Motor neuron (in vitro differentiated cells): ENCODE measurements at regions not wholly inside any gene's neighbourhood (a gene's known extent, or its start where the extent isn't known, plus 50 kb on each side); places are given as distances from the start of the nearest gene placed in this dataset.
"Not testable (repeated sequence)": the region's sequence is repeated elsewhere in the genome, so short reads cannot be mapped to it uniquely, and the experiment has no call there.

Source experiments
- ATAC-seq, 8 experiments: fragments of 200-7000 bp; cut with Tn5 transposase; replicated peaks in 6 of 8; 2 replicates each; pipeline ENCODE4 v1.8.0; 2021; ENCODE audit warnings: mild to moderate bottlenecking in 8 of 8, moderate library complexity in 8 of 8
- H3K27ac ChIP-seq, 2 donors: fragments of 250-450 bp; sonication (Bioruptor Pico); 2 replicates each; pipeline ENCODE4 v1.9.0; 2021; ENCODE audit warnings: antibody characterized with exemption in 2 of 2, mild to moderate bottlenecking in 2 of 2, moderate library complexity in 1 of 2
- H3K4me1 ChIP-seq, 2 donors: fragments of 250-450 bp; sonication (Bioruptor Pico); replicated peaks in 1 of 2; 2 replicates each; pipeline ENCODE4 v1.6.1; 2021; ENCODE audit warnings: antibody characterized with exemption in 2 of 2, mild to moderate bottlenecking in 2 of 2, moderate library complexity in 1 of 2
- H3K4me3 ChIP-seq, 5 donors: fragments of 250-450 bp; sonication (Bioruptor Pico); 2 replicates each; pipeline ENCODE4 v1.9.0; 2021; ENCODE audit warnings: antibody characterized with exemption in 5 of 5, mild to moderate bottlenecking in 5 of 5, moderate library complexity in 4 of 5
- WGBS, 10 experiments: fragments of 450-650 bp; shearing (Covaris generic); methylation state at CpG; one replicate each; pipeline ENCODE4 v1.0.0; 2022; 5-methylcytosine and 5-hydroxymethylcytosine counted together
- in situ Hi-C, 9 experiments: fragments of 400-800 bp; cut with MboI; loops; one replicate each; pipeline ENCODE4 v1.15.0; 2021; ENCODE audit warnings: low sequenced_read_pairs in 9 of 9, low pct_unique_long_range_greater_than_20kb in 2 of 9; ENCODE audit not compliant: unreplicated experiment in 9 of 9

DNA sequence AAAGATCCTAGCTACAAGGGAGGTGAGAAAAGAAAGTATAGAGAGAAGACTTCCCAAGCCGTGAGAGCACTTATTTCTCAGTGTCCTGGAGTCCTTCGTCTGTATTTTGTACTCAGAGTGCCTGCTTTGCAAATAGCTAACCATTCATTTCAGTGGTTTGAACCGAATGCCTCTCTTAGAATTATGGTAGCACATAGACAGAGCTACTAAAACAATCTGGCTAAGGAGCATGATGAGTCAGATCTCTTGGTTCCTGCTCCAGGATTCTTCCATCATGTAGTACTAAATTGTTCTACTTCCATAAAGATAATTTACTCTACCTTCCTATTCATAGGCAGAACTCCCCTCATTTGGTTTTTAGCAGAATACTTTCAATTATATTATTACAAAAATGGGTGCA, 946.6 kb downstream of the STIM2 start:
- in situ Hi-C loops: no loop called here
- no peak for ATAC-seq
- 0 to 67% (median 46%) methylated on average over 1 to 3 of the region's 3 CpGs; no CpG with 5 or more reads in 2 of the 10 experiments for WGBS, 10 experiments
- Histone ChIP-seq H3K4me3 (no peak overlapping the region), H3K27ac (no peak overlapping the region), H3K4me1 (no peaks in the 10 kb centered on the region)

DNA sequence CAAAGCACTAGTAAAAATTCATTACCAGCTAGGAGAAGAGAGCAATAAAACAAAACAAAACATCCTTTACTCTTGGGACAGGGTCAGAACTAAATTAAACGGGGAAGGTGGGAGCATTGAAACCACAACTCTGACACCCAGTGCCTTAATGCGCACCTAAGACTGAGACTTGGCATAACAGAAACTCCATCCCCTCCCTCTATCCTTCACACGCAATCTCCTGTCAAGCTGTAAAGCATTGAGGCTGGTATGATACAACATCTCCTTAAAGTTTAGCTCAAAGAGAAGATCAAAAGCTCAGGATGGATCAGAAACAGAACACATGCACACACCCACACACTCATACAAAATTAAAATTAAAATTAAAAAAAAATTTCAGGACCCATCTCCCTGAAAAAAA, 951.3 kb downstream of the STIM2 start:
- no peak for ATAC-seq

DNA sequence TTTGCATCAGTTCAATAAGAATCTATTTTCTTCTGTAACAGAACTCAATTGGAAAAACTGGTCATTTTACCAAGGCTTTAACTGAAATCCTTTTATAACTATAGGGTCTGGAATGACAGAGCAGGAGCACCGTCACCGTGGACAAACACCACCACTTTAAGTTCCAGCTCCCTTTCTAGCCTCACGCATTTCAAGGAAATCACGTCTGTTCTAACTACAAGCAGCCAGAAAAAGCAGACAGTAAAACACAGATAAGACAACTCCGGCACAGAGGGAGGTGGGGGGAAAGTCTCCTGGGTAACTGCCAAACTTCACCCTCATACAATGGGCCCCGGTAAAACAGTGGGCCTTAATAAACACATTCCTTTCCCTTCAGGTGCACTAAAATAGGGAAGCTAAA, 952.6 kb downstream of the STIM2 start:
- in situ Hi-C loops, H3K27ac ChIP-seq, H3K4me3 ChIP-seq, ATAC-seq, H3K4me1 ChIP-seq: not testable (repeated sequence)
- 0 to 80% (median 58%) methylated on average over 1 to 6 of the region's 6 CpGs; no CpG with 5 or more reads in 3 of the 10 experiments for WGBS, 10 experiments

More for the DNA sequence above, 951.3 kb downstream of the STIM2 start:
- H3K4me3 ChIP-seq: no peak overlapping the region
- in situ Hi-C loops: no loop called here
- no peaks in the 10 kb centered on the region for H3K4me1 ChIP-seq
- WGBS, 10 experiments: 0 to 100% (median 85%) methylated on average over 1 to 3 of the region's 3 CpGs; no CpG with 5 or more reads in 3 of the 10 experiments
- no peak overlapping the region for H3K27ac ChIP-seq

DNA sequence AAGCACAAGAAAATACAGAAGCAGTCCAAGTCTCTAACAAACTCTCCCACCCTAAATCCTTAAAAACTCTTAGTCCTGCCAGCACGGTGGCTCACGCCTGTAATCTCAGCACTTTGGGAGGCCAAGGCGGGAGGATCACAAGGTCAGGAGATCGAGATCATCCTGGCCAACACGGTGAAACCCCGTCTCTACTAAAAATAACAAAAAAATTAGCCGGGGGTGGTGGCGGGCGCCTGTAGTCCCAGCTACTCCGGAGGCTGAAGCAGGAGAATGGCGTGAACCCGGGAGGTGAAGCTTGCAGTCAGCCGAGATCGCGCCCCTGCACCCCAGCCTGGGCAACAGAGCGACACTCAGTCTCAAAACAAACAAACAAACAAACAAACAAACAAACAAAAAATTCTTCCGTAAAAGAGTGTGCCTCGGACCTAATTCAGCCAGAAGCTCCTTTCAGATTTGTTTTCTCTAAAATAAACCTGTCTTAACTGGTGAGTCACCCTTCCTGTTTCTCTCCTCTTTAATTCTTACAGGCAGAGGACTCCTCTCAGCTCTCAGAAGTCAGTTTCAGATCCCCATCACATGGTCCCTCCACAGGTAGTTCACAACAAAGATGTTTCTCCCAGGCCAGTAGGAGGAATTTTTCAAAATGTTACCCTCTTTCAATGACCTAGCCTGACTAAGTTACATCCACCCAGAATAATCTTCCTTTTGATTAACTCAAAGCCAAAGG, 953.2 kb downstream of the STIM2 start:
- H3K4me3 ChIP-seq, H3K27ac ChIP-seq, ATAC-seq, H3K4me1 ChIP-seq, in situ Hi-C loops: not testable (repeated sequence)
- 19 to 100% (median 95%) methylated on average over 1 to 9 of the region's 18 CpGs; no CpG with 5 or more reads in 3 of the 10 experiments for WGBS, 10 experiments

DNA sequence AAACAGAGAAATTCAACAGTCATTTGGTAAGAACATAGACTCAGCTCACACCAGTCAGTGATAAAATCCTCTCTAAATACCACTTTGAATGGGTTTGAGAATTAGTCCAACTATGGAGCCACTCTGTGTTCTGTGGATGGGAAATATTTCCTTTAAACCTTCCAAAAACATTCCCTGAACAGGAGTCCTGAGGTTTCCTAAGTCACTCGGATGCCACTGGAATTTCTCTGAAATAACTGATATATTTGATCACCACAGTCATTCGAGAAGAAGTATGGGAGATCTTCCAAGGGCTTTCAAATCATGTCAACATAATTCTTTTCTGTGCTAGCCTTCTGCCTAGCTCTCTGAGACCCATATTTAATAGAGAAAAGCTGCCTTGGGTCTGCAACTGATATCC, 958.6 kb downstream of the STIM2 start:
- WGBS, 10 experiments: 0 to 100% (median 83%) methylated on average over 1 to 2 of the region's 2 CpGs; no CpG with 5 or more reads in 1 of the 10 experiments
- ATAC-seq: no peak
- H3K27ac ChIP-seq: no peak overlapping the region
- H3K4me3 ChIP-seq: no peak overlapping the region
- no peaks in the 10 kb centered on the region for H3K4me1 ChIP-seq
- in situ Hi-C loops: no loop called here

DNA sequence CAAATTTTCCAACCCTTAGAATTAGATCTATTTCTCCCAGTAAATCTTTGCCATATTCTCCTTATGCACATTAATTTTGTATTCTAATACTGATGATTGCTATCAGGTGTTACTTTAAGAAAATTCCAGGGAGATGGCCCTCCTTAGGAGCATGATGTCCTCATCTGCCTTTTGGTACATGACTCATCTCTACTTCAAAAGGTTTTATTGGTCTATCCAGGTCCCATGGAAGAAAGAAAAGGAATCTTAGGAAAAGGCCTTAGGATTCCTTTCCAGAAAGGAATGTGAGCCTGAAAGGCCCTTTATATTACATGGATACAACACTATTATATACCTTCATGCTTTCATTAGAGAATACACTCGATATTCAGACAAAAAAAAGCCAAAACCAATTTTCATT, 968.2 kb downstream of the STIM2 start:
- WGBS, 10 experiments: 0 to 90% (median 21%) methylated on average over 1 of the region's 1 CpG; no CpG with 5 or more reads in 2 of the 10 experiments
- Histone ChIP-seq H3K4me1 (no peaks in the 10 kb centered on the region), H3K4me3 (no peak overlapping the region), H3K27ac (no peak overlapping the region)
- in situ Hi-C loops: no loop called here
- no peak for ATAC-seq

DNA sequence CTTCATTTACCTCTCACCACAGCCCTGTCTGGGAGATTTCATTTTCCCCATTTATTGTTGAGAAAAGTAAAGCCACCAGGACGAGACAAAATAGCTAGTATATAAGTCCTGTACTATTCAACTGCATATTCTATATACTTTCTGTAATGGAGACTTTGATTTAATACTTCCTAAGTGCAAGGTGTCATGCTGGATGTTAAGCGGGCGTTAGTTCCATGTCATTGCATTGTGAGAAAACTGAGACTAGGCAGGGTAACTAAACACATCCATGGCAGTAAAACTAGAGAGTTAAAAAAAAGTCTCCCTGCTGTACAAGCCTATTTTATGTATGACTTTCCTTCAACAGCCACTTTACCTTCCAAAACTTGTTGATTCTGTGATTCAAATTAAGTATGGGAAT, 969.6 kb downstream of the STIM2 start:
- WGBS, 10 experiments: 0 to 100% (median 82%) methylated on average over 1 to 3 of the region's 3 CpGs
- no peak overlapping the region for H3K27ac ChIP-seq
- ATAC-seq: no peak
- no peaks in the 10 kb centered on the region for H3K4me1 ChIP-seq
- H3K4me3 ChIP-seq: no peak overlapping the region
- in situ Hi-C loops: no loop called here

DNA sequence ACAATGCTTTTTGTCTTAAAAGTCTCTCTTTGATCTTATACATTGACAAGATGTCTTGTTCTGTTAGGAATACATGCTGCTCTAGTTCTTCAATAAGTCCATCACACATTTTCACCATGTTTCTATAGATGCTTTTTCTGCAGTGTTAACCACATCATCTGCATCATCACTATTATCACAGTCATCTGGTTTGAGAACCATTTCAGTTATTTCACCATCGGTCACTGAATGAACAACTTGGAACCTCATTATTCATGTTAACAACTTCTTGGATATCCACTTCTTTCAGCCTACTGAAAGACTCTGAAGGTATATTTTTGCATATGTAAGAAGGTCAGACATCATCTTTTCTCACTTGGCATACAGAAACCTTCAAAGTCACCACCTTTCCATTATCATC, 975.2 kb downstream of the STIM2 start:
- Histone ChIP-seq H3K4me3 (no peak overlapping the region), H3K27ac (no peak overlapping the region), H3K4me1 (no peaks in the 10 kb centered on the region)
- in situ Hi-C loops: no loop called here
- 0 to 100% (median 63%) methylated on average over 1 of the region's 1 CpG; no CpG with 5 or more reads in 2 of the 10 experiments for WGBS, 10 experiments
- ATAC-seq: no peak

DNA sequence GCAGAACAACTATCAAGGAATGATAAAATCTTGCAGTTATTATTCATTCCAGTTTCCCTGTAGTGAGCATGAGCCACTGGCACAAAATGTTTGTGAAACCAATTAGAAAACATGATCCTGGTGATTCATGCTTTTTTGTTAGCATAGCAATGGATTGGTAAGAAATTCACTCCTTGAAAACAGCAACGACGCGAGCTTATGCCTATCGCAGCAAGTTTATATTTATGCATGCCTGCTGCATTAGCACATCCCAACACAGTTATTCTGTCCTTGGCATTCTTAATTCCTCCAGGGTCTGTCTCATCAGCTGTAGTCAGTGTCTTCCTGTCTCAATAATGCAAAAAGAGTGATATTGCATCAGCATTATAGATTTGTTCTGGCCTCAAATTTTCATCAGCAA, 975.9 kb downstream of the STIM2 start:
- no peaks in the 10 kb centered on the region for H3K4me1 ChIP-seq
- peak in 6 of 8 experiments; percentile 25 to 76 (median 45) for ATAC-seq
- 33 to 93% (median 80%) methylated on average over 2 to 4 of the region's 4 CpGs; no CpG with 5 or more reads in 2 of the 10 experiments for WGBS, 10 experiments
- no peak overlapping the region for H3K4me3 ChIP-seq
- H3K27ac ChIP-seq: no peak overlapping the region
- in situ Hi-C loops: no loop called here

DNA sequence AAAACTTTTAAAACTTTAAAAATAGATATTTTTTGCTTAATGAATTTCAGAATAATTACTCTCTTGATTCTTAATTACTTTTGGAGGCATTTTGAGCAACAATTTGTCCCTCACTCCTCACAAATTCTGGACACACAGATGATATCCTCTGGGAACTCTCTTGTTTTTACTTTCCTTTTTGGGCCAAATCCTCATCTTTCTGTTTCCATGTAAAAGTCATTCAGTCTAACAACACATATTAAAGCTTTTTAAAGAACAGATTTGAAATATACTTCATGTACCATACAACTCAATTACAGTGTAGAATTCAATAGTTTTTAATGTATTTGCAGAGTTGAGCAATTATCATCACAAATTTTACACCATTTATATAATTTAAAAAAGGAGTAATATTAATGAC, 983.1 kb downstream of the STIM2 start:
- in situ Hi-C loops: no loop called here
- H3K4me3 ChIP-seq: no peak overlapping the region
- H3K4me1 ChIP-seq: no peaks in the 10 kb centered on the region
- no peak overlapping the region for H3K27ac ChIP-seq
- ATAC-seq: no peak

DNA sequence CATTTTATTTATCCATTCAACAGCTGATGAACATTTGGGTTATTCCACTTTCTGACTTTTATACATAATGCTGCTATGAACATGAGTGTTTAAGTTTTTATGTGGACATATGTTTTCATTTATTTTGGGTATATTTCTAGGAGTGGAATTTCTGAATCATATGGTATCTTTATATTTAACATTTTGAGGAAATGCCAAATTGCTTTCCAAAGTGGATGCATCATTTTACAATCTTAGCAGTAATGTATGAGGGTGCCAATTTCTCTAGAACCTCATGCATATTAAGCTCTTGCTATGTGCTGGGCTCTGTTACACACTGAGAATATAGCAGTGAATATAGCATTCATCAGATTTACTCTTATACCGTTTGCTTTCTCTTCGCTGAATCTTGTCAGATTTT, 983.7 kb downstream of the STIM2 start:
- no peak for ATAC-seq
- Histone ChIP-seq H3K27ac (no peak overlapping the region), H3K4me3 (no peak overlapping the region), H3K4me1 (no peaks in the 10 kb centered on the region)
- in situ Hi-C loops: no loop called here
- 5 to 100% (median 22%) methylated on average over 2 of the region's 2 CpGs; no CpG with 5 or more reads in 3 of the 10 experiments for WGBS, 10 experiments

DNA sequence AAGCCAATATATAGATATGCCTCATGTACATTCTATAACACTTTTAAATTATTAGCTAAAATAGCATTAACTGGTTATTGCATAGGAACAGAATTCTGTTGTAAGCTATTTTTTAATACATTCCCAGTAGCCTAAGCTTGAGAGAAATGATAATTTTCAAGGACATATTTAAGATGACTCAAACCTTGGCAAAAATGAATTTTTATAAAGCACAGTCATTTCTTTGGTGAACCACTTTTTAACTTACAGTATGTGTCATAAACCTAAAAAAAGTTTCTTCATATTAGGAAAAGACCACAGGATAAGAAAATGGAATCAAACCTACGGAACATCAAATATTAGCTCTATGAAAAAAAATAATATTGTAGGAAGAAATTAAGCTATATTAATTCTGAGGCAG, 986.3 kb downstream of the STIM2 start:
- in situ Hi-C loops: no loop called here
- 0 to 100% (median 100%) methylated on average over 1 of the region's 1 CpG; no CpG with 5 or more reads in 1 of the 10 experiments for WGBS, 10 experiments
- H3K4me1 ChIP-seq: no peaks in the 10 kb centered on the region
- ATAC-seq: no peak
- no peak overlapping the region for H3K27ac ChIP-seq
- no peak overlapping the region for H3K4me3 ChIP-seq

DNA sequence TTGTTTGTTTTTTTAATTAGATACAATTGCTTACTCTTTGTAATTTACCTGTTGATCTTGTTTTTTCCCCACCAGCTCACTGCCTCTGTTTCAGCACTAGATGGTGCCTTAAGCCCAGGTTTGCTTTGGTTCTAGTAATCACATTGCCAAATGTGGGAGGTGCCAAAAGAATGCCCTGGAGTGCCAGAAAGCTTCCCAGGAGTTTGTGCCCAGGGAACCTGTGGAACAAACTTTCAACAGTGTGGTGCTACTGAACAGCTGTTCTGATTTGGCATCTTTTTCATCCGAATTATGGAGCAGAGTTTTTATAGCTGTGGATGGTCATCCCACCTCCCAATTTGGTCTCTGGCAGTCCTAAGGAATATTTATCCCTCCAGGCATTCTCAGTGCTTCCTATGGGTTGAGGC, 1000.7 kb downstream of the STIM2 start:
- no peaks in the 10 kb centered on the region for H3K4me1 ChIP-seq
- 0 to 100% (median 80%) methylated on average over 1 of the region's 1 CpG; no CpG with 5 or more reads in 5 of the 10 experiments for WGBS, 10 experiments
- ATAC-seq: peak in 3 of 8 experiments; percentile 52 to 86 (median 75)
- H3K27ac ChIP-seq: no peak overlapping the region
- in situ Hi-C loops: no loop called here
- no peak overlapping the region for H3K4me3 ChIP-seq

DNA sequence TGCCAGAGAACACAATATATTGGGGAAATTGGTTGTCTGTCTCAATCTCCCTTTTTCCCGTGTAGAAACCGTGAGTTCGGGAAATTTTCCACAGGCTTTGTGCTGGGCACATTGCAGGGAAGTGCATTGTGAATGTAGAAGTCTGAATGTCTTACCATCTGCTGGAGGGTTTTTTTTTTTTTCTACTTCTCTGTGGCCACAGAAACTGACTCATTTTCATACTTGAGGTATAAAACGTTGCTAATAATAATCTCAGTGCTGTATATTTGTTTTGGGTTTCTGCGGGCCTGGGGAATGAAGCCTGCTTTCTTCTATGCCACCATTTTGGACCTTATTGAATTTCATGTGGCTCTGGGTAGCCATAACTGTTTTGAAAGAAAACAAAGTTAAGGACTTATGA, 1001.2 kb downstream of the STIM2 start:
- WGBS, 10 experiments: 5 to 100% (median 81%) methylated on average over 1 to 5 of the region's 5 CpGs
- no peak overlapping the region for H3K27ac ChIP-seq
- H3K4me3 ChIP-seq: no peak overlapping the region
- no peaks in the 10 kb centered on the region for H3K4me1 ChIP-seq
- ATAC-seq: no peak
- in situ Hi-C loops: no loop called here
